Parathyroid adenoma (tissue), 2 donors: ENCODE measurements at regions not wholly inside any gene's neighbourhood (a gene's known extent, or its start where the extent isn't known, plus 50 kb on each side); places are given as distances from the start of the nearest gene placed in this dataset.

ENCODE experiments used
- H2AFZ ChIP-seq: fragments of 300-600 bp; sonication (generic); one replicate; pipeline ENCODE4 v1.7.0; 2017; ENCODE audit warnings: antibody characterized with exemption, mild to moderate bottlenecking
- H3K27ac ChIP-seq: fragments of 300-600 bp; sonication (generic); one replicate; pipeline ENCODE4 v1.7.0; 2017
- H3K27me3 ChIP-seq: fragments of 300-600 bp; sonication (generic); one replicate; pipeline ENCODE4 v1.7.0; 2017; ENCODE audit warnings: low read length; ENCODE audit not compliant: control insufficient read depth, insufficient read depth
- H3K36me3 ChIP-seq: fragments of 300-600 bp; sonication (generic); one replicate; pipeline ENCODE4 v1.7.0; 2017; ENCODE audit warnings: low read length; ENCODE audit not compliant: control insufficient read depth, insufficient read depth
- H3K4me1 ChIP-seq: fragments of 300-600 bp; sonication (generic); one replicate; pipeline ENCODE4 v1.7.0; 2017; ENCODE audit warnings: control low read depth
- H3K4me2 ChIP-seq: fragments of 300-600 bp; sonication (generic); one replicate; pipeline ENCODE4 v1.7.0; 2017; ENCODE audit warnings: low read length
- H3K4me3 ChIP-seq: fragments of 300-600 bp; sonication (generic); one replicate; pipeline ENCODE4 v1.7.0; 2017; ENCODE audit warnings: low read depth, low read length
- H3K79me2 ChIP-seq: fragments of 300-600 bp; sonication (generic); one replicate; pipeline ENCODE4 v1.7.0; 2017; ENCODE audit warnings: control low read depth
- H3K9ac ChIP-seq: fragments of 300-600 bp; sonication (generic); one replicate; pipeline ENCODE4 v1.7.0; 2017; ENCODE audit warnings: mild to moderate bottlenecking
- H3K9me3 ChIP-seq: fragments of 300-600 bp; sonication (generic); one replicate; pipeline ENCODE4 v1.7.0; 2017; ENCODE audit warnings: low read length; ENCODE audit not compliant: control insufficient read depth
- CTCF ChIP-seq: fragments of 300-600 bp; sonication (generic); IDR thresholded peaks from one replicate; pipeline ENCODE4 v1.7.0; 2017; ENCODE audit warnings: antibody characterized with exemption, mild to moderate bottlenecking
- donor health status: primary hyperparathyroidism.

- Histone ChIP-seq H3K4me2 (no peak overlapping the region), H3K4me3 (no peak overlapping the region), H2AFZ (no peak overlapping the region), H3K27me3 (no peaks in the 10 kb centered on the region), H3K27ac (no peak overlapping the region), H3K79me2 (no peaks in the 10 kb centered on the region), H3K9me3 (no peaks in the 10 kb centered on the region), H3K4me1 (peaks cover 4% of the 10 kb centered on the region), H3K36me3 (no peaks in the 10 kb centered on the region), H3K9ac (no peak overlapping the region)
- no peak for TF ChIP-seq CTCF
Measured at GRCh38 chr1:38134294-38134755, 87.7 kb upstream of the POU3F1 start.

DNA sequence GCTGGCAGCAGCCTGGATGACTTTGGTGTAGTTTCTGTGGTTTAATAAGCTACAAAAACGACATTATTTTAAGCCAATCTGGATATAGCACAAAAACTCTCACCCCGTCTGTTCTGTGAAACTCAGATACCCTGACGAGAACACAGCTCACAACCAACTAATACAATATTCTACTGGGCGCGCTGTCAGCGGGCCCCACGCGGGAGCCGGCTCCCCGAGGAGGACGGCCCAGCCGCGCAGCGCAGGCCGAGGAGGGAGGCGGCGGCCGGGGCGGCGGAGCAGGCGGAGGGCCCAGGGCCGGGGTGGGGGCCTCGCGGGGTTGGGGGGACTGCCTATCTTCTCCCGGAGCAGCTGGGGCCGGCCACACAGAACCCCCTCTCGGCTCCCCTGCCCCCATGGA lies 87.2 kb upstream of the POU3F1 start:
- no peak for TF ChIP-seq CTCF
- H3K36me3 ChIP-seq = no peaks in the 10 kb centered on the region
- no peaks in the 10 kb centered on the region for H3K79me2 ChIP-seq
- no peaks in the 10 kb centered on the region for H3K9me3 ChIP-seq
- no peaks in the 10 kb centered on the region for H3K4me1 ChIP-seq
- no peak overlapping the region for H3K9ac ChIP-seq
- no peak overlapping the region for H3K4me2 ChIP-seq
- H3K27ac ChIP-seq = no peak overlapping the region
- no peak overlapping the region for H3K4me3 ChIP-seq
- no peaks in the 10 kb centered on the region for H3K27me3 ChIP-seq
- H2AFZ ChIP-seq = no peak overlapping the region

DNA sequence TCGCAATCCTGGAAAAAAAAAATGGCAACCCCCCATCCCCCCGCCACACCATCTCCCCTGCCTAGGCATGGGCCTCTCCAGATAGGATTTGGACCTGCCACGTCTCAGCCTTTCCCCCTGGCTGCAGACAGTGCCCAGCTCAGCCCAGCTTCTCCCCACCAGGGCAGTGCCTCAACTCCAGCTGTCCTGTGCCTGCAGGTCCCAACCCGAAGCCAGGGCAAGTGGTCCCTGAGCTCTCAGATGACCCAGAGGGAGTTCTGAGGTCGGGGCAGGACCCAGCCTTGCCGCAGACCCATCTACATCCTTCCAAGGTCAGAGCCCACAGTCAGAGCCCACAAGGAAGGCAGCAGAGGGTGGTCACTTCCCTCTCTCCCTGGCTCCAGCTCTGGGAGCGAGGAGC lies 86.7 kb upstream of the POU3F1 start:
- Histone ChIP-seq H3K9me3 (no peaks in the 10 kb centered on the region), H3K27me3 (no peaks in the 10 kb centered on the region), H3K9ac (no peak overlapping the region), H3K36me3 (no peaks in the 10 kb centered on the region), H3K79me2 (no peaks in the 10 kb centered on the region), H3K4me1 (no peaks in the 10 kb centered on the region), H3K4me3 (no peak overlapping the region), H3K27ac (no peak overlapping the region), H3K4me2 (no peak overlapping the region), H2AFZ (no peak overlapping the region)
- TF ChIP-seq CTCF = no peak

- Histone ChIP-seq H3K4me1 (no peaks in the 10 kb centered on the region), H3K27ac (no peak overlapping the region), H3K9ac (no peak overlapping the region), H3K79me2 (no peaks in the 10 kb centered on the region), H3K27me3 (no peaks in the 10 kb centered on the region), H3K4me2 (no peak overlapping the region), H3K4me3 (no peak overlapping the region), H2AFZ (no peak overlapping the region), H3K36me3 (no peaks in the 10 kb centered on the region), H3K9me3 (no peaks in the 10 kb centered on the region)
- TF ChIP-seq CTCF = no peak
Measured at GRCh38 chr1:38132681-38133080, 86.1 kb upstream of the POU3F1 start.

DNA sequence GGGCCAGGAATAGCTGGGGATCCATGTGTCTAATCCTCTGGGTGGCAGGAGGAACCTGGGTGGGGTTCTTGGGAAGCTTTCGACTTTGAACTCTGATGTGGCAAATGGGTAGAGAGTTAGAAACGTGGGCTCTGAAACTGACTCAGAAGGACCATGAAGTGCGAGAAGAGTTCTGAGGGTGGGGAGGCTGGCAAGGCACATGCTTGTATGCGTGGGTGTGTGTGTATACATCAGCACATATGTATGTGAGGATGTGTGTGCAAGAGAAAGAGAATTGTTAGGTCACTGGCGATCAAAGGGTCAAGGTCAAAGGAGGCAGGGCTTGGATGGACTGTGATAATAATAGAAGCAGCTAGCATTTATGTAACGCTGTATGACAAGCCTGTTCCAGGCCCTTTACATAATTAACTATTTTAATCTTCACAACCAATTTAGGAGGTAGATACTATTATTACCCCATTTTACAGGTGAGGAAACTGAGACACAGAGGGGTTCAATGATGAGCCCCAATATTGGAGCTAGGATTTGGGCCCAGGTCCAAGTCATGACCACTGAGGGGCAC lies 84.5 kb upstream of the POU3F1 start:
- Histone ChIP-seq H3K9me3 (no peaks in the 10 kb centered on the region), H3K79me2 (no peaks in the 10 kb centered on the region), H3K27ac (no peak overlapping the region), H2AFZ (no peak overlapping the region), H3K4me3 (no peak overlapping the region), H3K4me2 (no peak overlapping the region), H3K4me1 (no peaks in the 10 kb centered on the region), H3K27me3 (no peaks in the 10 kb centered on the region), H3K9ac (no peak overlapping the region), H3K36me3 (no peaks in the 10 kb centered on the region)
- TF ChIP-seq CTCF = no peak
